GM13976 (cell line): ENCODE measurements at regions not wholly inside any gene's neighbourhood (a gene's known extent, or its start where the extent isn't known, plus 50 kb on each side); places are given as distances from the start of the nearest gene placed in this dataset.

ENCODE experiments used
- DNase-seq: peaks from one replicate; pipeline ENCODE4 v3.0.0; 2012; ENCODE audit warnings: low spot score
- CTCF ChIP-seq: IDR thresholded peaks from 2 replicates; pipeline ENCODE4 v1.5.1; 2012; ENCODE audit warnings: borderline replicate concordance, mild to moderate bottlenecking; ENCODE audit not compliant: insufficient read depth; ENCODE audit errors: extremely low read depth, missing control alignments, control extremely low read depth
- in situ Hi-C: fragments of 300-500 bp; cut with MboI; formaldehyde crosslinking; loops from one replicate; pipeline ENCODE4 v1.12.0; 2022; ENCODE audit warnings: low sequenced_read_pairs, mixed read lengths, inconsistent platforms; ENCODE audit not compliant: unreplicated experiment

- no peak for DNase-seq
- TF ChIP-seq CTCF = no peak
- in situ Hi-C loops = no loop called here
Observed at GRCh38 chr6:120587381-120587780, 746.9 kb downstream of the TBC1D32 start.

- no peak for DNase-seq
- in situ Hi-C loops = no loop called here
- no peak for TF ChIP-seq CTCF
Observed at GRCh38 chr6:120584111-120584760, 750.0 kb downstream of the TBC1D32 start.

GRCh38 chr6:120576061-120576460, 758.2 kb downstream of the TBC1D32 start:
- in situ Hi-C loops = no loop called here
- DNase-seq = no peak
- no peak for TF ChIP-seq CTCF

GRCh38 chr6:120569714-120570113, 764.6 kb downstream of the TBC1D32 start:
- in situ Hi-C loops = no loop called here
- DNase-seq = no peak
- no peak for TF ChIP-seq CTCF

- no peak for DNase-seq
- in situ Hi-C loops = no loop called here
- TF ChIP-seq CTCF = no peak
Observed at GRCh38 chr6:120564779-120565178, 769.5 kb downstream of the TBC1D32 start.

- TF ChIP-seq CTCF = no peak
- in situ Hi-C loops = no loop called here
- DNase-seq = no peak
Observed at GRCh38 chr6:120558294-120558693, 776.0 kb downstream of the TBC1D32 start.

GRCh38 chr6:120557554-120557953, 776.7 kb downstream of the TBC1D32 start:
- TF ChIP-seq CTCF = no peak
- no peak for DNase-seq
- in situ Hi-C loops = no loop called here
